IMR-90 (cell line): ENCODE measurements at regions not wholly inside any gene's neighbourhood (a gene's known extent, or its start where the extent isn't known, plus 50 kb on each side); places are given as distances from the start of the nearest gene placed in this dataset.

Experiments
- ATAC-seq: fragments of 200-7000 bp; cut with Tn5 transposase; 2 replicates; pipeline ENCODE4 v1.9.1; 2020; ENCODE audit warnings: low read depth, mild to moderate bottlenecking, moderate library complexity
- BruUV-seq: library from RNA; stranded (reverse); fragments of 400-500 nt; replicated peaks from 2 replicates; lab custom pipeline; 2021; lab: Mats Ljungman, UMichigan
- CTCF ChIA-PET: fragments of 300-600 bp; formaldehyde crosslinking; extraction: SDS; loops from one replicate; lab custom pipeline; 2021; ENCODE audit warnings: antibody characterized with exemption; lab: Yijun Ruan, JAX
- POLR2A ChIA-PET: fragments of 300-600 bp; sonication (Branson Sonifier 250); formaldehyde crosslinking; loops from one replicate; lab custom pipeline; 2022; ENCODE audit warnings: antibody characterized with exemption; ENCODE audit not compliant: unreplicated experiment; lab: Charles Lee
- DNase-seq: peaks from one replicate; pipeline ENCODE4 v3.0.0; 2013
- H2AFZ ChIP-seq: replicated peaks from 2 replicates; pipeline ENCODE3; 2013; ENCODE audit warnings: low read length, mild to moderate bottlenecking; ENCODE audit not compliant: poor library complexity
- H2AK5ac ChIP-seq: 2 replicates; pipeline ENCODE4 v1.6.1; 2013; ENCODE audit warnings: low read depth, low read length, inconsistent platforms
- H2AK9ac ChIP-seq: replicated peaks from 2 replicates; pipeline ENCODE3; 2013; ENCODE audit warnings: mild to moderate bottlenecking, low read depth, low read length, moderate library complexity; ENCODE audit not compliant: poor library complexity
- H2BK120ac ChIP-seq: 2 replicates; pipeline ENCODE4 v1.6.1; 2013; ENCODE audit warnings: low read depth, low read length, inconsistent platforms
- H2BK15ac ChIP-seq: 3 replicates; pipeline ENCODE4 v1.6.1; 2013; ENCODE audit warnings: low read depth, low read length, inconsistent platforms
- H2BK20ac ChIP-seq: 2 replicates; pipeline ENCODE4 v1.6.1; 2013; ENCODE audit warnings: low read depth, mild to moderate bottlenecking, inconsistent platforms, low read length, moderate library complexity
- H2BK5ac ChIP-seq: 2 replicates; pipeline ENCODE4 v1.6.1; 2013; ENCODE audit warnings: mild to moderate bottlenecking, low read depth, low read length, inconsistent platforms; ENCODE audit not compliant: poor library complexity, severe bottlenecking
- H3K14ac ChIP-seq: replicated peaks from 2 replicates; pipeline ENCODE4 v1.6.1; 2013; ENCODE audit warnings: low read depth, low read length, inconsistent platforms
- H3K18ac ChIP-seq: 2 replicates; pipeline ENCODE4 v1.6.1; 2013; ENCODE audit warnings: low read depth, low read length, control low read depth
- H3K23ac ChIP-seq: 2 replicates; pipeline ENCODE4 v1.6.1; 2013; ENCODE audit warnings: low read depth, low read length, inconsistent platforms
- H3K27ac ChIP-seq: 2 replicates; pipeline ENCODE4 v1.5.1; 2013; ENCODE audit warnings: mild to moderate bottlenecking, control low read depth, low read length; ENCODE audit not compliant: insufficient read depth
- H3K27me3 ChIP-seq: 2 replicates; pipeline ENCODE4 v1.6.1; 2013; ENCODE audit warnings: low read length; ENCODE audit not compliant: control insufficient read depth, insufficient read depth
- H3K36me3 ChIP-seq: 2 replicates; pipeline ENCODE4 v1.6.1; 2013; ENCODE audit warnings: low read length, mixed read lengths; ENCODE audit not compliant: control insufficient read depth, insufficient read depth
- H3K4ac ChIP-seq: 2 replicates; pipeline ENCODE4 v1.6.1; 2013; ENCODE audit warnings: low read depth, low read length, inconsistent platforms
- H3K4me1 ChIP-seq: 2 replicates; pipeline ENCODE4 v1.6.1; 2013; ENCODE audit warnings: low read length, mixed read lengths; ENCODE audit not compliant: control insufficient read depth, insufficient read depth
- H3K4me2 ChIP-seq: 2 replicates; pipeline ENCODE4 v1.6.1; 2013; ENCODE audit warnings: low read depth, mild to moderate bottlenecking, control low read depth, low read length, moderate library complexity
- H3K4me3 ChIP-seq: 2 replicates; pipeline ENCODE4 v1.5.1; 2013; ENCODE audit warnings: low read depth, mild to moderate bottlenecking, control low read depth, low read length, moderate library complexity; ENCODE audit not compliant: insufficient read depth
- H3K56ac ChIP-seq: 2 replicates; pipeline ENCODE4 v1.6.1; 2013; ENCODE audit warnings: low read length, inconsistent platforms; ENCODE audit not compliant: insufficient read depth; ENCODE audit errors: extremely low read depth
- H3K79me1 ChIP-seq, 2 experiments: 2 replicates each; pipeline ENCODE4 v1.6.1; 2013; ENCODE audit warnings: low read length in 2 of 2, inconsistent platforms in 1 of 2, low read depth in 1 of 2
- H3K9ac ChIP-seq: 2 replicates; pipeline ENCODE4 v1.6.1; 2013; ENCODE audit warnings: low read depth, low read length, control low read depth
- H3K9me1 ChIP-seq: 2 replicates; pipeline ENCODE4 v1.6.1; 2013; ENCODE audit warnings: low read length, inconsistent platforms; ENCODE audit not compliant: insufficient read depth
- H3K9me3 ChIP-seq: 2 replicates; pipeline ENCODE4 v1.6.1; 2013; ENCODE audit warnings: low read length; ENCODE audit not compliant: control insufficient read depth, insufficient read depth
- H4K20me1 ChIP-seq: 2 replicates; pipeline ENCODE4 v1.6.1; 2013; ENCODE audit warnings: low read length, inconsistent platforms; ENCODE audit not compliant: insufficient read depth
- H4K5ac ChIP-seq: 2 replicates; pipeline ENCODE4 v1.6.1; 2013; ENCODE audit warnings: mild to moderate bottlenecking, low read depth, low read length, control low read depth
- H4K8ac ChIP-seq, 2 experiments: 2 replicates each; pipeline ENCODE4 v1.6.1; 2013; ENCODE audit warnings: low read depth in 2 of 2, low read length in 2 of 2, control low read depth in 1 of 2, inconsistent platforms in 1 of 2
- H4K91ac ChIP-seq: 2 replicates; pipeline ENCODE4 v1.6.1; 2013; ENCODE audit warnings: low read depth, low read length, inconsistent platforms; ENCODE audit not compliant: insufficient read depth
- BHLHE40 ChIP-seq: fragments of 150-350 bp; IDR thresholded peaks from 2 replicates; pipeline ENCODE4 v1.6.1; 2016; ENCODE audit warnings: mild to moderate bottlenecking, low read depth, low read length
- CEBPB ChIP-seq: IDR thresholded peaks from 2 replicates; pipeline ENCODE4 v1.6.1; 2012; ENCODE audit warnings: low read depth, low read length, improper control_type of control experiment
- CHD1 ChIP-seq: IDR thresholded peaks from 2 replicates; pipeline ENCODE4 v1.6.1; 2012; ENCODE audit warnings: low read depth, low read length, improper control_type of control experiment
- CTCF ChIP-seq: conservative IDR thresholded peaks from 2 replicates; pipeline ENCODE4 v1.5.1; 2012; ENCODE audit warnings: mild to moderate bottlenecking, low read depth, low read length, improper control_type of control experiment
- ELK1 ChIP-seq: fragments of 150-350 bp; IDR thresholded peaks from 2 replicates; pipeline ENCODE4 v1.6.1; 2016; ENCODE audit warnings: low read depth, mild to moderate bottlenecking, low read length, moderate library complexity, borderline replicate concordance
- FOS ChIP-seq: fragments of 150-350 bp; IDR thresholded peaks from 2 replicates; pipeline ENCODE4 v1.6.1; 2016; ENCODE audit warnings: low read depth, low read length
- MAFK ChIP-seq: IDR thresholded peaks from 2 replicates; pipeline ENCODE4 v1.6.1; 2012; ENCODE audit warnings: low read depth, low read length, improper control_type of control experiment
- RAD21 ChIP-seq: IDR thresholded peaks from 2 replicates; pipeline ENCODE4 v1.6.1; 2012; ENCODE audit warnings: low read length, improper control_type of control experiment
- RCOR1 ChIP-seq: IDR thresholded peaks from 2 replicates; pipeline ENCODE4 v1.6.1; 2012; ENCODE audit warnings: mild to moderate bottlenecking, low read length, improper control_type of control experiment; ENCODE audit not compliant: insufficient replicate concordance
- RFX5 ChIP-seq: IDR thresholded peaks from 2 replicates; pipeline ENCODE4 v1.8.0; 2012; ENCODE audit warnings: low read depth, mild to moderate bottlenecking, low read length, moderate library complexity
- SMC3 ChIP-seq: fragments of 150-350 bp; IDR thresholded peaks from 2 replicates; pipeline ENCODE4 v1.6.1; 2016; ENCODE audit warnings: low read depth, mild to moderate bottlenecking, antibody characterized with exemption, low read length, moderate library complexity
- USF2 ChIP-seq: fragments of 150-350 bp; IDR thresholded peaks from 2 replicates; pipeline ENCODE4 v1.6.1; 2017; ENCODE audit warnings: mild to moderate bottlenecking, antibody characterized with exemption, low read length, low read depth
- whole genome bisulfite sequencing, 2 experiments: methylation state at CpG; one replicate each; pipeline versions ENCODE4 v1.1.5 to v1.1.7; 2013; ENCODE audit warnings: missing lambda C conversion rate in 2 of 2; ENCODE audit not compliant: insufficient read length in 1 of 2; ENCODE audit errors: extremely low coverage in 2 of 2; 5-methylcytosine and 5-hydroxymethylcytosine counted together
- dilution Hi-C: fragments of 300-500 bp; cut with HindIII; formaldehyde crosslinking; loops from one replicate; pipeline ENCODE4 v1.14.3; 2018; ENCODE audit warnings: low sequenced_read_pairs; ENCODE audit not compliant: unreplicated experiment
- in situ Hi-C: fragments of 300-500 bp; cut with MboI; formaldehyde crosslinking; loops from 3 replicates; pipeline ENCODE4 v1.14.3; 2019; ENCODE audit warnings: low sequenced_read_pairs, inconsistent platforms, mixed read lengths
- intact Hi-C: fragments of 100-400 bp; cut with micrococcal nuclease; formaldehyde crosslinking; loops from 2 replicates; pipeline ENCODE4 v1.10.0; 2022

GRCh38 chr3:152192050-152192449, 76.7 kb upstream of the MBNL1 start:
- TF ChIP-seq CTCF: no peak
- no peak for TF ChIP-seq MAFK
- TF ChIP-seq ELK1: no peak
- no peak for TF ChIP-seq CHD1
- TF ChIP-seq FOS: no peak
- no peak for TF ChIP-seq RCOR1
- TF ChIP-seq SMC3: no peak
- no peak for TF ChIP-seq USF2
- TF ChIP-seq CEBPB: no peak
- no peak for TF ChIP-seq BHLHE40
- TF ChIP-seq RAD21: no peak
- no peak for TF ChIP-seq RFX5
- CTCF ChIA-PET: no interaction called here

More at GRCh38 chr3:152192050-152192449, 76.7 kb upstream of the MBNL1 start:
- in situ Hi-C loops (no loop called here), dilution Hi-C loops (no loop called here), intact Hi-C loops (no loop called here)
- H3K27me3 ChIP-seq: no peaks in the 10 kb centered on the region
- no peak overlapping the region for H3K23ac ChIP-seq
- H3K79me1 ChIP-seq: no peaks in the 10 kb centered on the region
- H4K91ac ChIP-seq: no peak overlapping the region
- no peak for ATAC-seq
- H2AK5ac ChIP-seq: no peak overlapping the region
- no TSS peak for BruUV-seq
- no peaks in the 10 kb centered on the region for H3K4me1 ChIP-seq
- H3K14ac ChIP-seq: no peak overlapping the region
- no peak overlapping the region for H3K4me3 ChIP-seq
- H3K36me3 ChIP-seq: no peaks in the 10 kb centered on the region
- no peak overlapping the region for H3K4me2 ChIP-seq
- H3K27ac ChIP-seq: no peak overlapping the region
- WGBS, 2 experiments: 100% methylated on average over 1 of the region's 4 CpGs; no CpG with 5 or more reads in 1 of the 2 experiments
- no peak overlapping the region for H2BK5ac ChIP-seq
- H2BK120ac ChIP-seq: no peak overlapping the region
- H4K8ac ChIP-seq: no peak overlapping the region
- DNase-seq: no peak
- no peak overlapping the region for H4K5ac ChIP-seq
- H3K9me1 ChIP-seq: no peaks in the 10 kb centered on the region
- H2BK20ac ChIP-seq: no peak overlapping the region
- H2AK9ac ChIP-seq: no peak overlapping the region
- H4K20me1 ChIP-seq: no peaks in the 10 kb centered on the region
- peak overlapping the region; percentile 39 for H2AFZ ChIP-seq
- H3K9ac ChIP-seq: no peak overlapping the region
- H2BK15ac ChIP-seq: no peak overlapping the region
- no peaks in the 10 kb centered on the region for H3K9me3 ChIP-seq
- no peak overlapping the region for H3K4ac ChIP-seq
- no peak overlapping the region for H3K18ac ChIP-seq
- H3K56ac ChIP-seq: no peak overlapping the region
- POLR2A ChIA-PET: no interaction called here
